Upper lobe of left lung (tissue), 6 donors: ENCODE measurements at regions not wholly inside any gene's neighbourhood (a gene's known extent, or its start where the extent isn't known, plus 50 kb on each side); places are given as distances from the start of the nearest gene placed in this dataset.

Experiments used
- ATAC-seq, 2 donors: fragments of 200-7000 bp; cut with Tn5 transposase; one replicate each; pipeline ENCODE4 v1.9.1; 2022; ENCODE audit warnings: mild to moderate bottlenecking in 2 of 2, moderate library complexity in 2 of 2; ENCODE audit not compliant: low FRiP score in 2 of 2
- DNase-seq, 2 donors: peaks; one replicate each; pipeline ENCODE4 v3.0.0-alpha.2; 2019 to 2020
- H3K27ac ChIP-seq, 4 donors: fragments of 200-600 bp; sonication (generic); one replicate each; pipeline ENCODE4 v1.5.1; 2016 to 2019
- H3K27me3 ChIP-seq, 4 donors: fragments of 200-600 bp; sonication (generic); one replicate each; pipeline ENCODE4 v1.5.1; 2017 to 2019
- H3K36me3 ChIP-seq, 4 donors: fragments of 200-600 bp; sonication (generic); one replicate each; pipeline ENCODE4 v1.5.1; 2016 to 2019
- H3K4me1 ChIP-seq, 4 donors: fragments of 200-600 bp; sonication (generic); one replicate each; pipeline ENCODE4 v1.5.1; 2018 to 2019
- H3K4me3 ChIP-seq, 4 donors: fragments of 200-600 bp; sonication (generic); one replicate each; pipeline ENCODE4 v1.5.1; 2017 to 2019; ENCODE audit warnings: mild to moderate bottlenecking in 2 of 4, moderate library complexity in 1 of 4
- H3K9me3 ChIP-seq, 4 donors: fragments of 200-600 bp; sonication (generic); one replicate each; pipeline ENCODE4 v1.5.1; 2018 to 2019
- EP300 ChIP-seq, 4 donors: sonication (generic); formaldehyde crosslinking; IDR thresholded peaks; one replicate each; pipeline ENCODE4 v1.5.1; 2017; ENCODE audit warnings: antibody characterized with exemption in 4 of 4, control low read depth in 2 of 4
- POLR2A ChIP-seq, 4 donors: fragments of 450-650 bp; IDR thresholded peaks; one replicate each; pipeline ENCODE4 v1.5.1; 2016 to 2017; ENCODE audit warnings: antibody characterized with exemption in 4 of 4, mild to moderate bottlenecking in 2 of 4
- POLR2AphosphoS5 ChIP-seq, 2 donors: sonication (generic); formaldehyde crosslinking; IDR thresholded peaks; one replicate each; pipeline ENCODE4 v1.5.1; 2017; ENCODE audit warnings: antibody characterized with exemption in 2 of 2
- WGBS, 2 donors: methylation state at CpG; one replicate each; pipeline ENCODE4 v1.1.5; 2017 to 2018; 5-methylcytosine and 5-hydroxymethylcytosine counted together
- TF ChIP-seq, protein P1 (sequence below), 6 experiments: fragments of 450-650 bp in 4 of 6; fragments of 200-600 bp in 2 of 6; sonication (generic) in 2 of 6; IDR thresholded peaks; one replicate each; pipeline ENCODE4 v1.5.1; 2016 to 2019; ENCODE audit warnings: antibody characterized with exemption in 6 of 6
- donor health status: DM: no; HTN: no; CAD: no; lungs with moderate emphysema.
- donor health status: DM: no; HTN: yes; CAD: no; lungs with severe emphysema.

GRCh38 chr3:22977650-22978289, 225.4 kb upstream of the UBE2E2 start:
- H3K9me3 ChIP-seq: no peaks in the 10 kb centered on the region
- H3K27ac ChIP-seq: no peak overlapping the region
- no peaks in the 10 kb centered on the region for H3K36me3 ChIP-seq
- TF ChIP-seq POLR2AphosphoS5 (IDR thresholded peaks at IDR 0.05) (no peak), EP300 (IDR thresholded peaks at IDR 0.05) (no peak), POLR2A (IDR thresholded peaks at IDR 0.05) (no peak)
- TF ChIP-seq, protein P1, sequence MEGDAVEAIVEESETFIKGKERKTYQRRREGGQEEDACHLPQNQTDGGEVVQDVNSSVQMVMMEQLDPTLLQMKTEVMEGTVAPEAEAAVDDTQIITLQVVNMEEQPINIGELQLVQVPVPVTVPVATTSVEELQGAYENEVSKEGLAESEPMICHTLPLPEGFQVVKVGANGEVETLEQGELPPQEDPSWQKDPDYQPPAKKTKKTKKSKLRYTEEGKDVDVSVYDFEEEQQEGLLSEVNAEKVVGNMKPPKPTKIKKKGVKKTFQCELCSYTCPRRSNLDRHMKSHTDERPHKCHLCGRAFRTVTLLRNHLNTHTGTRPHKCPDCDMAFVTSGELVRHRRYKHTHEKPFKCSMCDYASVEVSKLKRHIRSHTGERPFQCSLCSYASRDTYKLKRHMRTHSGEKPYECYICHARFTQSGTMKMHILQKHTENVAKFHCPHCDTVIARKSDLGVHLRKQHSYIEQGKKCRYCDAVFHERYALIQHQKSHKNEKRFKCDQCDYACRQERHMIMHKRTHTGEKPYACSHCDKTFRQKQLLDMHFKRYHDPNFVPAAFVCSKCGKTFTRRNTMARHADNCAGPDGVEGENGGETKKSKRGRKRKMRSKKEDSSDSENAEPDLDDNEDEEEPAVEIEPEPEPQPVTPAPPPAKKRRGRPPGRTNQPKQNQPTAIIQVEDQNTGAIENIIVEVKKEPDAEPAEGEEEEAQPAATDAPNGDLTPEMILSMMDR (IDR thresholded peaks at IDR 0.05): no peak
- no peaks in the 10 kb centered on the region for H3K27me3 ChIP-seq
- 58 to 61% methylated on average over 3 of the region's 3 CpGs for WGBS, 2 donors
- ATAC-seq (peak in 1 of 2 donors; percentile 35), DNase-seq (no peak)
- no peak overlapping the region for H3K4me3 ChIP-seq
- H3K4me1 ChIP-seq: no peaks in the 10 kb centered on the region

DNA sequence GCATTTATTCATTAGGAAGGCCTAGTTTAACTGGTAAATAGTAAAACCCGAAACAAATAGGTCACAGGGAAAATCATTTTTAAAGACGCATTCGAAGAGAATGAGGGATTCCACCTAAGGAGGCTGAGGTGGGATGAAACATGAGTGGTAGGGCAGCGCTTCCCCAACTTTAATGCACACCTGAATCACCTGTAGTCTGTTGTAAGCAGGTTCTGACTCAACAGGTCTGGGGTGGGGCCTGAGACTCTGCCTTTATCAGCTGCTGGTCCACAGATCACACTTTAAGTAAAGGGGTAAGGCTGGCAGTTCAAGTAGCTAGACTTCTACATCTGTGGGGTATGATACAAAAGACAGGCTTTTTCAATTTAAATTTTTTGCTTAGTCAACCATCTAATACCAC, 223.5 kb upstream of the UBE2E2 start:
- Histone ChIP-seq H3K9me3 (no peaks in the 10 kb centered on the region), H3K27me3 (no peaks in the 10 kb centered on the region), H3K36me3 (no peaks in the 10 kb centered on the region), H3K4me3 (no peak overlapping the region), H3K4me1 (no peaks in the 10 kb centered on the region), H3K27ac (no peak overlapping the region)
- WGBS, 2 donors: 88 to 96% methylated on average over 4 of the region's 4 CpGs
- ATAC-seq: no peak
- TF ChIP-seq, protein P1 (IDR thresholded peaks at IDR 0.05): no peak
- TF ChIP-seq EP300 (IDR thresholded peaks at IDR 0.05) (no peak), POLR2A (IDR thresholded peaks at IDR 0.05) (no peak), POLR2AphosphoS5 (IDR thresholded peaks at IDR 0.05) (no peak)
- DNase-seq: no peak

- no peaks in the 10 kb centered on the region for H3K9me3 ChIP-seq
- H3K4me1 ChIP-seq: no peaks in the 10 kb centered on the region
- TF ChIP-seq, protein P1 (IDR thresholded peaks at IDR 0.05): no peak
- no peak for TF ChIP-seq EP300 (IDR thresholded peaks at IDR 0.05)
- no peak for TF ChIP-seq POLR2A (IDR thresholded peaks at IDR 0.05)
- TF ChIP-seq POLR2AphosphoS5 (IDR thresholded peaks at IDR 0.05): no peak
- no peak overlapping the region for H3K27ac ChIP-seq
- ATAC-seq (no peak), DNase-seq (no peak)
- WGBS, 2 donors: 72 to 81% methylated on average over 7 of the region's 7 CpGs
- H3K4me3 ChIP-seq: no peak overlapping the region
- no peaks in the 10 kb centered on the region for H3K36me3 ChIP-seq
- H3K27me3 ChIP-seq: no peaks in the 10 kb centered on the region
Observed at GRCh38 chr3:22980346-22980745, 222.8 kb upstream of the UBE2E2 start.

DNA sequence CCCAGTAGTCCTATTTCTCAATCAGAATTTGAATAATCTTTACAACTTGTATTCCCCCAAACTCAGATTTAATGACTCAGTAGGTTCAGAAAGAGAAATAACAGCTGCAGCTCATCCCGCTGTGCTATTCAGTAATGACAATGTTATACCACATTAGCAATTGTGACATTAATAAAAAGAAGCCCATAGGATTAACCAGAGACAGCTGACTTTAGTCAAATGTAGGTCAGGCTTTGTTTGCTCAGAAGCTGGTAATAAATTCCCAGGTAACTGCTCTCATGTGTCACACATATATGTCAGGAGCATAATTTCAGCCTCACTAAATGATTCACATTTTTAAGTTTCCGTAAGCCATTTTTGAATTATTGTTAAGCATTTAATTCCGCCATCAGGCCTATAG, 222.0 kb upstream of the UBE2E2 start:
- no peaks in the 10 kb centered on the region for H3K4me1 ChIP-seq
- ATAC-seq (no peak), DNase-seq (no peak)
- H3K27ac ChIP-seq: no peak overlapping the region
- no peaks in the 10 kb centered on the region for H3K36me3 ChIP-seq
- 90 to 91% methylated on average over 3 of the region's 3 CpGs for WGBS, 2 donors
- H3K27me3 ChIP-seq: no peaks in the 10 kb centered on the region
- no peaks in the 10 kb centered on the region for H3K9me3 ChIP-seq
- H3K4me3 ChIP-seq: no peak overlapping the region
- no peak for TF ChIP-seq POLR2AphosphoS5 (IDR thresholded peaks at IDR 0.05)
- TF ChIP-seq, protein P1 (IDR thresholded peaks at IDR 0.05): no peak
- no peak for TF ChIP-seq EP300 (IDR thresholded peaks at IDR 0.05)
- no peak for TF ChIP-seq POLR2A (IDR thresholded peaks at IDR 0.05)

DNA sequence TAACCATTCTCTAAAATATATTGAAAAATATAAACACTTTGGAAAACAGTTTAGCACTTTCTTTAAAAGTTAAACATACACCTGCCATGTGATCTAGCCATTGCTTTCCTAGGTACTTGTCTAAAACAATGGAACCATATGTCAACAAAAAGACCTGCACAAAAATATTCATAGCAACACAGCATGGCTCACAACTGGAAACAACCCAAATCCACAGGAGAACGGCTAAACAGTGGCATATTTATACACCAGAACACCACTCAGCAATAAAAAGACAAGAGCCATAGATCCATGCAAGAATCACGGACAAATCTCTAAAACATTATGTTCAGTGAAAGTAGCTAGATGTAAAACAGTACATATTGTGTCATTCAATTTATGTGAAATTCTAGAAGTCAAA, 221.3 kb upstream of the UBE2E2 start:
- no peaks in the 10 kb centered on the region for H3K36me3 ChIP-seq
- no peaks in the 10 kb centered on the region for H3K9me3 ChIP-seq
- H3K27me3 ChIP-seq: no peaks in the 10 kb centered on the region
- 61 to 85% methylated on average over 2 of the region's 2 CpGs for WGBS, 2 donors
- no peak for DNase-seq
- ATAC-seq: no peak
- H3K4me1 ChIP-seq: no peaks in the 10 kb centered on the region
- no peak for TF ChIP-seq POLR2A (IDR thresholded peaks at IDR 0.05)
- TF ChIP-seq EP300 (IDR thresholded peaks at IDR 0.05): no peak
- TF ChIP-seq POLR2AphosphoS5 (IDR thresholded peaks at IDR 0.05): no peak
- TF ChIP-seq, protein P1 (IDR thresholded peaks at IDR 0.05): no peak
- H3K27ac ChIP-seq: no peak overlapping the region
- H3K4me3 ChIP-seq: no peak overlapping the region
